PC-9 (cell line): ENCODE measurements at regions not wholly inside any gene's neighbourhood (a gene's known extent, or its start where the extent isn't known, plus 50 kb on each side); places are given as distances from the start of the nearest gene placed in this dataset.

Experiments used
- CTCF ChIP-seq: fragments of 200-600 bp; sonication (generic); conservative IDR thresholded peaks from 2 replicates; pipeline ENCODE4 v1.6.1; 2017; ENCODE audit warnings: mixed run types, antibody characterized with exemption, mild to moderate bottlenecking, moderate library complexity
- EZH2 ChIP-seq: fragments of 200-600 bp; sonication (generic); IDR thresholded peaks from 2 replicates; pipeline ENCODE4 v1.8.0; 2017; ENCODE audit warnings: antibody characterized with exemption, low read depth

GRCh38 chr9:115443890-115444289 is 325.9 kb upstream of the TNC start:
- TF ChIP-seq CTCF (no peak), EZH2 (no peak)
